8988T (cell line): ENCODE measurements at regions not wholly inside any gene's neighbourhood (a gene's known extent, or its start where the extent isn't known, plus 50 kb on each side); places are given as distances from the start of the nearest gene placed in this dataset.

Experiments used
- DNase-seq: peaks from one replicate; pipeline ENCODE4 v3.0.0; 2011

DNA sequence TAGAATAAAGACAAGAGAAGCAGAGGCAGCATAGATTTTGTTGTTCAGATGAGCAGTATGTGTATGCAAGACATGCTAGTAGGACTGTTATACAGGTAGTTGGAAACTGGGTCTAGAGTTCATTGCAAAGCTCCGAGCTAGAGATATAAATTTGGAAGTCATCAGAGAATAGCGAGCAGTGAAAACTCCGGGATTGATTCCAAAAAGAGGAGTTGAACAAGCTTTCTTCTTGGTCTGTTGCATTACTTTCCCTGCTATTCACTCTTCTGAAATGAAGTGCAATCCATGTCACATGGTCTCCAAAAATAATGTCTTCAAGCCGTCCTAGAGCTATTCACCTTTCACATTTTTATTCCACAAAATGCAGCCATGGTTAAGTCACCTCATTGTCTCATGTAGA lies 67.9 kb upstream of the ZNF462 start:
- no peak for DNase-seq

DNA sequence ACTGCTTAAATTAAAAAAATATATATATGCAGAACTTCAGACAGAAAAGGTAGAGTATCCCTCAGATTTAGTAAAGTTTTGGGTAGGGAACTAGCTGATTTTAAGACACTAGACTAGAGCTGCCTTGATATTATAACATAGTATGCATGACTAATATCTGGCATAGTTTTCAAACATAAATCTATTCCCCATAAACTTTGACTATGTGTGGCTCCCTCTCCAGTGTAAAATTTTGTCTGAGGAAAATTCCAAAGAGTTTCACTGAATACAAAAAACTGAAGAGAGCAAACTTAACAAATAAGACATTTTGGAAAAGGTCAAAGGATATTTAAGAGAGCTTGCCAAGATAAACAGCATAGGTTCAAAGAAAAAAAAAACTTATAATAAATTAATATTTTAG lies 66.2 kb upstream of the ZNF462 start:
- no peak for DNase-seq

DNA sequence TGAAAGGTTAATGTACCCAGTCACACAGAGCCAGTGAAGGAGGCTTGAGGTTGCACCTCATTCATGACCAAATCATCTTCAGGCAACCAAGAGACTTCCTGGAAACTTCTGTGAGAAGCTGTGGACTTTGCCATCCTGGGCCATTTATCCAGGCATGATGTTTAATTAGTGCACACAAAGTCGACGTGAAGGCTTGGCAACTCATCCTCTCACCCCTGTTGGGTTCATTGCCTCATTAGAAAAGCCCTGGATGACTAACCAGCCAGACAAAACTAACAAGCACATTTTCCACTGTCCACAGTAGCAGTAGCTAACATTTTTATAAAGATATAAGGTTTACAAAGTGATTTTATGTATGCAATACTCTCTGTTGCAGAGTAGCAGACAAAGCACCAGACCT lies 65.7 kb upstream of the ZNF462 start:
- no peak for DNase-seq

DNA sequence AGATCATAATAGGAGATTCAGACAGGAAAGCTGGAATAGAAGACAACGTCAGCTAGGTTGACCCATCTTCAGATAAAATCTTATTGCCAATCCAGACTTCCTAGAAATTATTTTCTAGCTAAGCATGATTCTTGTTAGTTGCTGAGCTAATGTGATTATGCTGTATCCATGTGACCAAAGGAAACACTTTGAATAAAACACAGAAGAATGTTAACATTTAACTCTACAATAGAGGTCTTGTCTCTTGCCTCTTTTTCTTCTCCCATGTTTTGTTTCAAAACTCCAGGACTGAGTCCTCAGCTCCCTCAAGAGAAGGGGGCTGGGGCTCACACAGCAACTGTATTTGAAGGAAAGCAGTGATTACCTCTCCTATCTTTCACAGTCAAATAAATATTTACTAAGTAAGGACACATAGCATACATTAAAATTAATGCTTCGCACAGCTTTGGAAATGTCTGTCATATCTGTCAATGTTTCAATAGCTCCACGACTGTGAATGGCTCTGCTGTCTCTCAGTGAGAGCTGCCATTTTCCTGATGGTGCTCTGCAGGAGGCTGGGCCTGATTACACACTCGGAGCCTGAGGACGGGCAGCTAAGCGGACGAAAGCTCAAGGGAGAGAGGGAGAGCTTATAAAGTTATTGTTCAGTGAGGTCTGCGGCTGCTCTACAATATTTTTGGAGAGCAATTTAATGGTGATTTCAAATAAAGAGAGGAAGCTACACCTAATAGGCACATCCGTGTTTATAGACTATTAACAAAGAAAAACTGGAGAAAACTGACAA lies 64.8 kb upstream of the ZNF462 start:
- no peak for DNase-seq

DNA sequence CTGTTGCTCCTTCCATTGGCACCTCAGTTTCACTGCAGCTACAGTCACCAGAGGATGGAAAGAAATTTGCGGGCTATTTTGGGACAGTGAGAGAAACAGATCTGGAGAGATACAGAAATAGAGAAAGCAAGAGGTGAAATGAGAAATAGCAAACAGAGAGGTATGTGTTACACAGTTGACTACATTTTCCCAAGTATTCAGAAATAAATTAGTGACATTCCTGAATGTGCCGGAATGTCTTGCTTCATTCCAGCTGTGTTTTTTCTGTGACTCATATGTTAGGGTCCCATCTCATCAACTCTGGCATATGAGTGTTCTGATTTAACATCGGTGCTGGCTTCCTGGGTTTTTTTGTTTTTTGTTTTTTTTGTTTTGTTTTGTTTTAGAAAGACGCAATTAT lies 63.8 kb upstream of the ZNF462 start:
- peak; percentile 46 for DNase-seq

GRCh38 chr9:106800701-106801270 lies 62.2 kb upstream of the ZNF462 start:
- DNase-seq = no peak

GRCh38 chr9:106801816-106802215 lies 61.1 kb upstream of the ZNF462 start:
- DNase-seq = no peak
